ENCODE measurements at regions not wholly inside any gene's neighbourhood (a gene's known extent, or its start where the extent isn't known, plus 50 kb on each side); places are given as distances from the start of the nearest gene placed in this dataset.

- in situ Hi-C loops (cut with MboI; ENCODE audit: low sequenced_read_pairs): loop anchor here (25.0 kb wide), 1 partner anchor 559 kb away; no protein-coding TSS in a partner anchor
Observed at GRCh38 chr3:153596401-153596800, 434.4 kb downstream of the RAP2B start.

GRCh38 chr3:153599685-153600084 lies 437.7 kb downstream of the RAP2B start:
- in situ Hi-C loops (cut with MboI; ENCODE audit: low sequenced_read_pairs): loop anchor here (25.0 kb wide), 1 partner anchor 562 kb away; no protein-coding TSS in a partner anchor

- in situ Hi-C loops (cut with MboI; ENCODE audit: low sequenced_read_pairs): no loop called here
Observed at GRCh38 chr3:153600896-153601295, 438.9 kb downstream of the RAP2B start.

- in situ Hi-C loops (cut with MboI; ENCODE audit: low sequenced_read_pairs): no loop called here
Observed at GRCh38 chr3:153601374-153601853, 439.4 kb downstream of the RAP2B start.

GRCh38 chr3:153602801-153603200 lies 440.8 kb downstream of the RAP2B start:
- in situ Hi-C loops (cut with MboI; ENCODE audit: low sequenced_read_pairs): no loop called here

- in situ Hi-C loops (cut with MboI; ENCODE audit: low sequenced_read_pairs): no loop called here
Observed at GRCh38 chr3:153614140-153614539, 452.1 kb downstream of the RAP2B start.

- in situ Hi-C loops (cut with MboI; ENCODE audit: low sequenced_read_pairs): no loop called here
Observed at GRCh38 chr3:153614563-153614962, 452.5 kb downstream of the RAP2B start.

- in situ Hi-C loops (cut with MboI; ENCODE audit: low sequenced_read_pairs): no loop called here
Observed at GRCh38 chr3:153615863-153616262, 453.8 kb downstream of the RAP2B start.

- in situ Hi-C loops (cut with MboI; ENCODE audit: low sequenced_read_pairs): no loop called here
Observed at GRCh38 chr3:153617463-153617862, 455.4 kb downstream of the RAP2B start.

GRCh38 chr3:153618176-153618575 lies 456.1 kb downstream of the RAP2B start:
- in situ Hi-C loops (cut with MboI; ENCODE audit: low sequenced_read_pairs): no loop called here

- in situ Hi-C loops (cut with MboI; ENCODE audit: low sequenced_read_pairs): no loop called here
Observed at GRCh38 chr3:153619268-153619667, 457.2 kb downstream of the RAP2B start.

GRCh38 chr3:153621953-153622352 lies 459.9 kb downstream of the RAP2B start:
- in situ Hi-C loops (cut with MboI; ENCODE audit: low sequenced_read_pairs): no loop called here

GRCh38 chr3:153623834-153624233 lies 461.8 kb downstream of the RAP2B start:
- in situ Hi-C loops (cut with MboI; ENCODE audit: low sequenced_read_pairs): no loop called here

GRCh38 chr3:153624310-153625030 lies 462.4 kb downstream of the RAP2B start:
- in situ Hi-C loops (cut with MboI; ENCODE audit: low sequenced_read_pairs): no loop called here

- in situ Hi-C loops (cut with MboI; ENCODE audit: low sequenced_read_pairs): no loop called here
Observed at GRCh38 chr3:153625506-153625905, 463.5 kb downstream of the RAP2B start.

- in situ Hi-C loops (cut with MboI; ENCODE audit: low sequenced_read_pairs): no loop called here
Observed at GRCh38 chr3:153626158-153626557, 464.1 kb downstream of the RAP2B start.

- in situ Hi-C loops (cut with MboI; ENCODE audit: low sequenced_read_pairs): no loop called here
Observed at GRCh38 chr3:153628591-153628990, 466.6 kb downstream of the RAP2B start.

GRCh38 chr3:153629148-153629547 lies 467.1 kb downstream of the RAP2B start:
- in situ Hi-C loops (cut with MboI; ENCODE audit: low sequenced_read_pairs): no loop called here

GRCh38 chr3:153631102-153631501 lies 469.1 kb downstream of the RAP2B start:
- in situ Hi-C loops (cut with MboI; ENCODE audit: low sequenced_read_pairs): no loop called here

GRCh38 chr3:153631664-153632063 lies 469.6 kb downstream of the RAP2B start:
- in situ Hi-C loops (cut with MboI; ENCODE audit: low sequenced_read_pairs): no loop called here

- in situ Hi-C loops (cut with MboI; ENCODE audit: low sequenced_read_pairs): no loop called here
Observed at GRCh38 chr3:153633407-153633806, 471.4 kb downstream of the RAP2B start.

- in situ Hi-C loops (cut with MboI; ENCODE audit: low sequenced_read_pairs): no loop called here
Observed at GRCh38 chr3:153634683-153635082, 472.7 kb downstream of the RAP2B start.

- in situ Hi-C loops (cut with MboI; ENCODE audit: low sequenced_read_pairs): no loop called here
Observed at GRCh38 chr3:153639631-153640030, 477.6 kb downstream of the RAP2B start.
